Calu3 (cell line): ENCODE measurements at regions not wholly inside any gene's neighbourhood (a gene's known extent, or its start where the extent isn't known, plus 50 kb on each side); places are given as distances from the start of the nearest gene placed in this dataset.

Experiments
- BruUV-seq: library from RNA; stranded (reverse); fragments of 400-500 nt; replicated peaks from 2 replicates; lab custom pipeline; 2021; lab: Mats Ljungman, UMichigan
- CTCF ChIA-PET: fragments of 300-600 bp; sonication (Branson Sonifier 250); formaldehyde crosslinking; loops from one replicate; lab custom pipeline; 2022; ENCODE audit warnings: antibody characterized with exemption; lab: Charles Lee
- DNase-seq: peaks from one replicate; pipeline ENCODE4 v3.0.0; 2022
- H3K27ac Mint-ChIP-seq: one replicate; pipeline ENCODE4 v1.8.0; 2022; ENCODE audit warnings: mixed read lengths; ENCODE audit not compliant: unreplicated experiment
- H3K27me3 Mint-ChIP-seq: one replicate; pipeline ENCODE4 v1.8.0; 2022; ENCODE audit warnings: mixed read lengths; ENCODE audit not compliant: unreplicated experiment
- H3K36me3 Mint-ChIP-seq: one replicate; pipeline ENCODE4 v1.8.0; 2022; ENCODE audit warnings: mild to moderate bottlenecking, moderate library complexity, mixed read lengths; ENCODE audit not compliant: insufficient read depth, unreplicated experiment
- H3K4me1 Mint-ChIP-seq: one replicate; pipeline ENCODE4 v1.8.0; 2022; ENCODE audit warnings: mild to moderate bottlenecking, low read depth, mixed read lengths; ENCODE audit not compliant: unreplicated experiment
- H3K4me3 Mint-ChIP-seq: one replicate; pipeline ENCODE4 v1.8.0; 2022; ENCODE audit warnings: mild to moderate bottlenecking, low read depth, moderate library complexity, mixed read lengths; ENCODE audit not compliant: unreplicated experiment
- H3K9me3 Mint-ChIP-seq: one replicate; pipeline ENCODE4 v1.8.0; 2022; ENCODE audit warnings: low read depth, mixed read lengths; ENCODE audit not compliant: unreplicated experiment
- intact Hi-C: fragments of 100-400 bp; cut with micrococcal nuclease; formaldehyde crosslinking; loops from one replicate; pipeline ENCODE4 v1.10.0; 2022; ENCODE audit not compliant: unreplicated experiment
- TF ChIP-seq, protein P1 (sequence below): fragments of 200-600 bp; IDR thresholded peaks from one replicate; pipeline ENCODE4 v1.8.0; 2022; ENCODE audit warnings: antibody characterized with exemption; ENCODE audit not compliant: unreplicated experiment

DNA sequence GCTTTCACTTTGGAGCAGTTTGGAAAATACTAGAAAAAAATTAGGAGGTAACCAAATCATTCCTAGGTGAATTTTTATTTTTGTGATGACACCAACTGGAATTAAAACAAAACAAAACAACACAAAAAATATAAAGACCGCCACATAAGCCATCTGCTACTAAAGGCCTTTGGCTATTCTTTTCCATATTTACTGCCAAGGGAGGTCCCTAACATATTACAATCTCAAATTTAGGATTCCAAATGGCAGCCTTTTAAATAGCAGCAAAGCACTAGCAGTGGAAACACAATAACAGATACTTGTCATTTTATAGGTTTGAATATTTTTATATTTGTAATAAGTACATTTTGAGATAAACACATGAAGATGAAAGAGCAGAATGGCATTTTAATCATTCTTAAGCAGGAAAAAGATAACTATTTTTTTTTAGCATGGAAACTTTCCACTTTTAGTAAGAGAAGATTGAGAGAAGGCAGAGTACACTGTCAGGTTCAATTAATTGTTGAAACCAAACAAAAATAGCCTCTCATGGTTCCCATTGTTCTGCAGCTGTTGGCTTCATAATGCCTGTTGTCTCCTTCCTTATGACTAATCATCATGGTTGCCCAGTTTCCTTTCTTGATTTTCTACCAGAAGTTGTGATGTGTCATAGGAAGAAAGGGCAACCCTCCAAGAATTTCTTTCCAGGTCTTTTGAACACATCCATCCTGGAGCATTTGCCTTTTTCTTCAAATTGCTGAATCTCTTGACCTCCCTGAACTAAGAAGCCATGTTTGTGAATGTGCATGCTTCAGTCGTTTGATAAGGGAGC lies 219.0 kb upstream of the EMCN start:
- H3K27me3 Mint-ChIP-seq = no peaks in the 10 kb centered on the region
- CTCF ChIA-PET = no interaction called here
- DNase-seq = no peak
- no TSS peak for BruUV-seq
- intact Hi-C loops = no loop called here
- H3K4me3 Mint-ChIP-seq = no peak overlapping the region
- H3K9me3 Mint-ChIP-seq = peaks cover 5% of the 10 kb centered on the region
- H3K27ac Mint-ChIP-seq = no peak overlapping the region
- peaks cover 23% of the 10 kb centered on the region for H3K4me1 Mint-ChIP-seq
- TF ChIP-seq, protein P1, sequence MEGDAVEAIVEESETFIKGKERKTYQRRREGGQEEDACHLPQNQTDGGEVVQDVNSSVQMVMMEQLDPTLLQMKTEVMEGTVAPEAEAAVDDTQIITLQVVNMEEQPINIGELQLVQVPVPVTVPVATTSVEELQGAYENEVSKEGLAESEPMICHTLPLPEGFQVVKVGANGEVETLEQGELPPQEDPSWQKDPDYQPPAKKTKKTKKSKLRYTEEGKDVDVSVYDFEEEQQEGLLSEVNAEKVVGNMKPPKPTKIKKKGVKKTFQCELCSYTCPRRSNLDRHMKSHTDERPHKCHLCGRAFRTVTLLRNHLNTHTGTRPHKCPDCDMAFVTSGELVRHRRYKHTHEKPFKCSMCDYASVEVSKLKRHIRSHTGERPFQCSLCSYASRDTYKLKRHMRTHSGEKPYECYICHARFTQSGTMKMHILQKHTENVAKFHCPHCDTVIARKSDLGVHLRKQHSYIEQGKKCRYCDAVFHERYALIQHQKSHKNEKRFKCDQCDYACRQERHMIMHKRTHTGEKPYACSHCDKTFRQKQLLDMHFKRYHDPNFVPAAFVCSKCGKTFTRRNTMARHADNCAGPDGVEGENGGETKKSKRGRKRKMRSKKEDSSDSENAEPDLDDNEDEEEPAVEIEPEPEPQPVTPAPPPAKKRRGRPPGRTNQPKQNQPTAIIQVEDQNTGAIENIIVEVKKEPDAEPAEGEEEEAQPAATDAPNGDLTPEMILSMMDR = no peak
- H3K36me3 Mint-ChIP-seq = no peaks in the 10 kb centered on the region

DNA sequence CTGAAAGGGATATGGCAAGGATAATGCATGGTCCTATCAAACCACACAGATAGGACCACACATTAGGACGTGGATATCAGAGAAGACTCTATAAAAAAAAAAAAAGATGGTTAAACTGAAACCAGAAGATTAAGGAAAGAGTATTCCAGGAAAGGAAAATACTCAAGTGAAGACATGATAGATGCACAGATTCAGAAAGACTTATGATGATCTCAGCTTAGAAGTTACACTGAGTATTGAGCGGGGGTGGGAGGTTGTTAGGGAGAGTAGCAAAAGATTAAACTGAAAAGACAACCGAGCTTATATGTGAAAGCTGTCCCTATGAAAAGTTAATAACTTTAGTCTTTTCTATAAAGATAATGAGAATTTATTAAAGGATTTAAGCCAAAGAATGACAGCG lies 211.0 kb upstream of the EMCN start:
- H3K27me3 Mint-ChIP-seq = no peaks in the 10 kb centered on the region
- intact Hi-C loops = no loop called here
- no peak overlapping the region for H3K4me3 Mint-ChIP-seq
- DNase-seq = no peak
- no peak overlapping the region for H3K27ac Mint-ChIP-seq
- no peaks in the 10 kb centered on the region for H3K4me1 Mint-ChIP-seq
- H3K36me3 Mint-ChIP-seq = no peaks in the 10 kb centered on the region
- no TSS peak for BruUV-seq
- CTCF ChIA-PET = no interaction called here
- peaks cover 3% of the 10 kb centered on the region for H3K9me3 Mint-ChIP-seq
- TF ChIP-seq, protein P1 = no peak

DNA sequence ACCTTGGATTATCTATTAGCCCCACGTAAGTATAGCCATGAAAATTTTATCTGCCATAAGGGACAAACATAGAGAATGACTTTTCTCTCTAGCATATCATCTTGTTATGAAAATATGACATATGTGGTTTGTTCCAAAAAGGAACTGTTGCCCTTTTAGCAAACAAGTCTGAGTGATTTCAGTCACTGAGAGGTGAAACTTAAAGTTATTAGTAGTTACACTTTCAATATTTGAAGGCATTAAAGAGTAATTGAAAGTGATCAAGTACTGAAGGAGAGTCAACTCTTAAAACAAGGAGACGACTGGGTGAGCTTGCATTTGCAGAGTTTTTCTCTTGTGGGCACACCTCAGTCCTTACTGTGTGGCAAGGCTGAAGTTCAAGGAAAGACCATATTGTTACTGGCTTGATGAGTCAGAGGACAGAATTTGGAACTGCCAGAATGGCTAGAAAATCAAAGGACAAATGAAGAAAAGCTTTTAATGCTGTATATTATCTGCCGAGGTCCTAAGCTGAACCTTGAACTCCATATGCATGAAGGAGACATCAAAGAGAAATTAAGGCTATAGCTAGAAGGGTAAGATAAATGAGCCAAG lies 205.1 kb upstream of the EMCN start:
- CTCF ChIA-PET = no interaction called here
- TF ChIP-seq, protein P1 = no peak
- H3K27ac Mint-ChIP-seq = no peak overlapping the region
- no peaks in the 10 kb centered on the region for H3K4me1 Mint-ChIP-seq
- intact Hi-C loops = no loop called here
- no peak overlapping the region for H3K4me3 Mint-ChIP-seq
- no peaks in the 10 kb centered on the region for H3K27me3 Mint-ChIP-seq
- no peaks in the 10 kb centered on the region for H3K36me3 Mint-ChIP-seq
- peaks cover 2% of the 10 kb centered on the region for H3K9me3 Mint-ChIP-seq
- no TSS peak for BruUV-seq
- no peak for DNase-seq

DNA sequence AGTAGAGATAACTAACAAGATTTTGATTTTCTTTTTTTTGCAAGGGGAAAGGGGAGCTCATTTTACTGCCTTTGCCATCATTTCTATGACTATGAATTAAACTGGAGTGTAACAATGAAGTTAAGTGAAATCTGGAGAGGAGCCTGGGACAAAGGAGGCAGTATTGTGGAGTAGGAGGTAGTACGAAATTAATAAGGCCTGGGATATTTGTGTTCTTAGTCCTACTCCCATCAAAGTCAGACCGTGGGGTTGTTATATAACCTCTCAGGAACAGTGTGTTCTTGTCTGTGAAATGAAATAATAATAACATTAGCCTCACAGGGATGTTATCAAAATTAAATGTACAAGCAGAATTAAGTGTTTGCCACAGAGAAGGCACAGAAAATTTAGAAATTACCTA lies 204.3 kb upstream of the EMCN start:
- DNase-seq = no peak
- Mint-ChIP-seq H3K27me3 (no peaks in the 10 kb centered on the region), H3K4me1 (no peaks in the 10 kb centered on the region), H3K36me3 (no peaks in the 10 kb centered on the region), H3K4me3 (no peak overlapping the region), H3K9me3 (peaks cover 2% of the 10 kb centered on the region), H3K27ac (no peak overlapping the region)
- BruUV-seq = no TSS peak
- CTCF ChIA-PET = interaction anchor here (0.9 kb wide), 1 partner anchor 17 kb away, joined by 3 read pairs; no protein-coding TSS in a partner anchor
- intact Hi-C loops = no loop called here
- TF ChIP-seq, protein P1 = no peak
